ENCODE measurements at regions not wholly inside any gene's neighbourhood (a gene's known extent, or its start where the extent isn't known, plus 50 kb on each side); places are given as distances from the start of the nearest gene placed in this dataset.

DNA sequence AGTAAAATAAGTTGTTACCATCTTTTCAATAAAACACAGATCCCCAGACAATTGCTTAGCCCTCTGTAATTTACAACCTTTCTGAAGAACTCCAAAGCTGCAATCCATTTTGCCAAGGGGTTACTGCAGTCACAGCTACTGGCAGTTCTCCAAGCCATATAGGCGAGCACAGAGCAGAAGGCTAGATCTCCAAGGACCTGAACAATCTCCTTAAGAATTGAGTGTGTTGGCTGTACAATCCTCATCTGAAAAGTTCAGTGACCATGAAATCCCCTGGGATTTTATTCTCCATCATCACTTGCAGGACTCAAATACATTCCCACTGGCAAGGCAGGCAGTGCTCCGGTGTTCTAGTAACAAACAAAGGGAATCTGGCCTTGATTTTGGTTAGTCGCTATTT, 103.9 kb upstream of the LRP1B start:
- TF ChIP-seq, protein P1, sequence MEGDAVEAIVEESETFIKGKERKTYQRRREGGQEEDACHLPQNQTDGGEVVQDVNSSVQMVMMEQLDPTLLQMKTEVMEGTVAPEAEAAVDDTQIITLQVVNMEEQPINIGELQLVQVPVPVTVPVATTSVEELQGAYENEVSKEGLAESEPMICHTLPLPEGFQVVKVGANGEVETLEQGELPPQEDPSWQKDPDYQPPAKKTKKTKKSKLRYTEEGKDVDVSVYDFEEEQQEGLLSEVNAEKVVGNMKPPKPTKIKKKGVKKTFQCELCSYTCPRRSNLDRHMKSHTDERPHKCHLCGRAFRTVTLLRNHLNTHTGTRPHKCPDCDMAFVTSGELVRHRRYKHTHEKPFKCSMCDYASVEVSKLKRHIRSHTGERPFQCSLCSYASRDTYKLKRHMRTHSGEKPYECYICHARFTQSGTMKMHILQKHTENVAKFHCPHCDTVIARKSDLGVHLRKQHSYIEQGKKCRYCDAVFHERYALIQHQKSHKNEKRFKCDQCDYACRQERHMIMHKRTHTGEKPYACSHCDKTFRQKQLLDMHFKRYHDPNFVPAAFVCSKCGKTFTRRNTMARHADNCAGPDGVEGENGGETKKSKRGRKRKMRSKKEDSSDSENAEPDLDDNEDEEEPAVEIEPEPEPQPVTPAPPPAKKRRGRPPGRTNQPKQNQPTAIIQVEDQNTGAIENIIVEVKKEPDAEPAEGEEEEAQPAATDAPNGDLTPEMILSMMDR (IDR thresholded peaks at IDR 0.05) = no peak
- TF ChIP-seq POLR2A (IDR thresholded peaks at IDR 0.05) = no peak

All from adrenal gland (tissue), 5 donors.